ENCODE measurements at regions not wholly inside any gene's neighbourhood (a gene's known extent, or its start where the extent isn't known, plus 50 kb on each side); places are given as distances from the start of the nearest gene placed in this dataset.

DNA sequence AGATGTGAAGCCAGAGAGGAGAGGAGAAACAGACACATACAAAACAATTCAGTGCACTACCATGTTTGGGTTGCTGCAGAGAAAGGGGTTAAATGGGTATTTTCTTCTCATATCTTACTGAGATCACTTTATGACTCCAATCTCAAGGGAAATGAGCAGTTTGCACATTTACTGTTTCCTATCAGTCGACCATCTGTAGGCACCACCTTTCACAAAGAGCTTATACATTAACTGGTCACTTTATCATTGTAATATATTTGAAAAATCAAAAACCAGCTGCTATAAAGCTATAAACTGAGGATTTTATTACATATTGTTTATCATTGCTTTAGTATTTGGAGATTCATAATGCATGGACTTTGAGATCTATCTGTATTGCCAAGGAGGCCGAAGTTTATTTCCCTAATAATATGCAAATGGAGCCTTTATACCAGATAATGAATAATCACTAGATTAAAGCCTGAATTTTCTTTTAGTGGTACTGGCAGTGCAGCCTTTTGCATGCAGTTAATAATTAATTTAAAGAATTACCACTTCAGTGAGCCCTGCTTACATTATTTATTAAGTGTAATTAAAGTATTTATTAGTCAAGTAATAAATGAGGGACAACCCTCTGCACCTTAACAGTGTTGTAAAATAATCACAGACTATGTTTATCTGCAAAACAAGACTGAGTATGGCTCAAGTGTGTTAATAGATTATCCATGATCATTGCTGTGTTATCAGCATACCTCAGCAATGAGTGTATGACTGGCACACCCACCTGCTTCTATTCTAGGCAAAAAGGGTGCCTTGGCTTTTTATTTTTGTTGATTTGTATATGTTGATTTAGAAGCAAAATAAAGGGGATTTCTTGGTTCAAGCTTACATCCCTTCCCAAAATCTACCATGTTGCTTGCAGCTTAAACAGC lies 167.7 kb upstream of the SLC14A2 start:
- Histone ChIP-seq H3K27ac (ENCODE audit: low read depth, low read length) (no peak overlapping the region), H3K36me3 (ENCODE audit: control insufficient read depth in 1 of 2, insufficient read depth in 2 of 2, low read length in 2 of 2) (no peaks in the 10 kb centered on the region), H3K4me1 (ENCODE audit: control insufficient read depth in 1 of 2, insufficient read depth in 2 of 2, low read length in 2 of 2) (no peaks in the 10 kb centered on the region), H4K20me1 (ENCODE audit: insufficient read depth) (no peaks in the 10 kb centered on the region), H3K79me2 (ENCODE audit: insufficient read depth, low read length) (no peaks in the 10 kb centered on the region), H2AFZ (ENCODE audit: low read depth, low read length, poor library complexity, severe bottlenecking) (no peak overlapping the region), H3K9me2 (ENCODE audit: insufficient read depth) (no peaks in the 10 kb centered on the region), H3K9me3 (ENCODE audit: control insufficient read depth in 1 of 2, insufficient read depth in 1 of 2, low read depth in 1 of 2, low read length in 2 of 2) (no peaks in the 10 kb centered on the region), H3K4me2 (ENCODE audit: low read length) (no peak overlapping the region), H3K9ac (ENCODE audit: low read length) (no peak overlapping the region), H3K27me3 (ENCODE audit: insufficient read depth, low read length) (no peaks in the 10 kb centered on the region), H3K4me3 (replicated peaks in 1 of 2; ENCODE audit: low read depth in 1 of 2, low read length in 2 of 2) (no peak overlapping the region)
- intact Hi-C loops (cut with micrococcal nuclease), result no loop called here
- no TSS peak for BruUV-seq (replicated peaks)
- ChIA-PET CTCF (no interaction called here), POLR2A (no interaction called here), RAD21 (ENCODE audit: low non-redundant PET in 1 of 2, low total read pairs in 2 of 2, uncharacterized antibody in 2 of 2, unreplicated experiment in 2 of 2) (no interaction called here)
- TF ChIP-seq EZH2phosphoT487 (IDR thresholded peaks at IDR 0.05; ENCODE audit: borderline replicate concordance) (no peak), SP1 (IDR thresholded peaks at IDR 0.05; ENCODE audit: low read depth) (no peak), CEBPB (IDR thresholded peaks at IDR 0.05; ENCODE audit: low read depth) (no peak), JUND (IDR thresholded peaks at IDR 0.05) (no peak), ZNF274 (IDR thresholded peaks at IDR 0.05; ENCODE audit: low read depth, low read length) (no peak), ELF1 (IDR thresholded peaks at IDR 0.05; ENCODE audit: borderline replicate concordance, low read depth) (no peak), ZFX (IDR thresholded peaks at IDR 0.05) (no peak), FOSL1 (IDR thresholded peaks at IDR 0.05; ENCODE audit: low read depth) (no peak), POLR2A (IDR thresholded peaks at IDR 0.05; ENCODE audit: borderline replicate concordance, extremely low read depth, insufficient read depth, insufficient read length) (no peak), CBX3 (IDR thresholded peaks at IDR 0.05; ENCODE audit: low read depth) (no peak), TCF7L2 (IDR thresholded peaks at IDR 0.05; ENCODE audit: borderline replicate concordance, extremely low read depth, insufficient read depth, insufficient read length) (no peak), SIN3A (IDR thresholded peaks at IDR 0.05; ENCODE audit: low read depth) (no peak), EGR1 (IDR thresholded peaks at IDR 0.05; ENCODE audit: low read depth) (no peak), POLR2AphosphoS5 (IDR thresholded peaks at IDR 0.05; ENCODE audit: low read depth, low read length) (no peak), YY1 (IDR thresholded peaks at IDR 0.05; ENCODE audit: extremely low read depth, insufficient replicate concordance, low read depth, low read length) (no peak), RAD21 (IDR thresholded peaks at IDR 0.05; ENCODE audit: low read depth) (no peak)
- TF ChIP-seq, protein P1, sequence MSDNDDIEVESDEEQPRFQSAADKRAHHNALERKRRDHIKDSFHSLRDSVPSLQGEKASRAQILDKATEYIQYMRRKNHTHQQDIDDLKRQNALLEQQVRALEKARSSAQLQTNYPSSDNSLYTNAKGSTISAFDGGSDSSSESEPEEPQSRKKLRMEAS (IDR thresholded peaks at IDR 0.05), result no peak
- TF ChIP-seq, protein P2, sequence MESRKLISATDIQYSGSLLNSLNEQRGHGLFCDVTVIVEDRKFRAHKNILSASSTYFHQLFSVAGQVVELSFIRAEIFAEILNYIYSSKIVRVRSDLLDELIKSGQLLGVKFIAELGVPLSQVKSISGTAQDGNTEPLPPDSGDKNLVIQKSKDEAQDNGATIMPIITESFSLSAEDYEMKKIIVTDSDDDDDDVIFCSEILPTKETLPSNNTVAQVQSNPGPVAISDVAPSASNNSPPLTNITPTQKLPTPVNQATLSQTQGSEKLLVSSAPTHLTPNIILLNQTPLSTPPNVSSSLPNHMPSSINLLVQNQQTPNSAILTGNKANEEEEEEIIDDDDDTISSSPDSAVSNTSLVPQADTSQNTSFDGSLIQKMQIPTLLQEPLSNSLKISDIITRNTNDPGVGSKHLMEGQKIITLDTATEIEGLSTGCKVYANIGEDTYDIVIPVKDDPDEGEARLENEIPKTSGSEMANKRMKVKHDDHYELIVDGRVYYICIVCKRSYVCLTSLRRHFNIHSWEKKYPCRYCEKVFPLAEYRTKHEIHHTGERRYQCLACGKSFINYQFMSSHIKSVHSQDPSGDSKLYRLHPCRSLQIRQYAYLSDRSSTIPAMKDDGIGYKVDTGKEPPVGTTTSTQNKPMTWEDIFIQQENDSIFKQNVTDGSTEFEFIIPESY (IDR thresholded peaks at IDR 0.05; ENCODE audit: extremely low read depth, insufficient replicate concordance, low read length), result no peak
- TF ChIP-seq, protein P3, sequence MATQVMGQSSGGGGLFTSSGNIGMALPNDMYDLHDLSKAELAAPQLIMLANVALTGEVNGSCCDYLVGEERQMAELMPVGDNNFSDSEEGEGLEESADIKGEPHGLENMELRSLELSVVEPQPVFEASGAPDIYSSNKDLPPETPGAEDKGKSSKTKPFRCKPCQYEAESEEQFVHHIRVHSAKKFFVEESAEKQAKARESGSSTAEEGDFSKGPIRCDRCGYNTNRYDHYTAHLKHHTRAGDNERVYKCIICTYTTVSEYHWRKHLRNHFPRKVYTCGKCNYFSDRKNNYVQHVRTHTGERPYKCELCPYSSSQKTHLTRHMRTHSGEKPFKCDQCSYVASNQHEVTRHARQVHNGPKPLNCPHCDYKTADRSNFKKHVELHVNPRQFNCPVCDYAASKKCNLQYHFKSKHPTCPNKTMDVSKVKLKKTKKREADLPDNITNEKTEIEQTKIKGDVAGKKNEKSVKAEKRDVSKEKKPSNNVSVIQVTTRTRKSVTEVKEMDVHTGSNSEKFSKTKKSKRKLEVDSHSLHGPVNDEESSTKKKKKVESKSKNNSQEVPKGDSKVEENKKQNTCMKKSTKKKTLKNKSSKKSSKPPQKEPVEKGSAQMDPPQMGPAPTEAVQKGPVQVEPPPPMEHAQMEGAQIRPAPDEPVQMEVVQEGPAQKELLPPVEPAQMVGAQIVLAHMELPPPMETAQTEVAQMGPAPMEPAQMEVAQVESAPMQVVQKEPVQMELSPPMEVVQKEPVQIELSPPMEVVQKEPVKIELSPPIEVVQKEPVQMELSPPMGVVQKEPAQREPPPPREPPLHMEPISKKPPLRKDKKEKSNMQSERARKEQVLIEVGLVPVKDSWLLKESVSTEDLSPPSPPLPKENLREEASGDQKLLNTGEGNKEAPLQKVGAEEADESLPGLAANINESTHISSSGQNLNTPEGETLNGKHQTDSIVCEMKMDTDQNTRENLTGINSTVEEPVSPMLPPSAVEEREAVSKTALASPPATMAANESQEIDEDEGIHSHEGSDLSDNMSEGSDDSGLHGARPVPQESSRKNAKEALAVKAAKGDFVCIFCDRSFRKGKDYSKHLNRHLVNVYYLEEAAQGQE (IDR thresholded peaks at IDR 0.05; ENCODE audit: low read depth), result no peak
- TF ChIP-seq, protein P4, sequence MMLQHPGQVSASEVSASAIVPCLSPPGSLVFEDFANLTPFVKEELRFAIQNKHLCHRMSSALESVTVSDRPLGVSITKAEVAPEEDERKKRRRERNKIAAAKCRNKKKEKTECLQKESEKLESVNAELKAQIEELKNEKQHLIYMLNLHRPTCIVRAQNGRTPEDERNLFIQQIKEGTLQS (IDR thresholded peaks at IDR 0.05), result no peak
- ATAC-seq (no peak), DNase-seq (ENCODE audit: low read depth, low spot score) (no peak)
